ENCODE measurements at regions not wholly inside any gene's neighbourhood (a gene's known extent, or its start where the extent isn't known, plus 50 kb on each side); places are given as distances from the start of the nearest gene placed in this dataset.

DNA sequence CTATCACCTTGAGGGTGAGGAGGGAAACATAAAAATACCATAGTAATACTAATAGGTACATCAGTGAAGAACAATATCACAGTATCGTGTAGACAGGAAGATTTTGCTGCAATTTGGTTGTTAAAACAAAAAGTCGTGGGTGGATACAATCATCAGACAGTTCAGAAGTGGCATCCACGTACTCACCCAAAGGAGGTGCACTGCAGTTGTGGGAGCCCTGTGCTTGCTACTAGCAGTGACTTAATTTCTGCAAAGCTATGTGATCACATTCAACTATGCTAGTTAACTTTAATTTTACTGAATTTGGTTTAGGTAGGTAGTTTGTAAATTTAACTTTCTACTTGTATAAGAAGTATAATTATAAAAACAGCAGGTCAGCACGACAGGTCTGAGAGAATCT lies 188.2 kb upstream of the SGK1 start:
- no peak overlapping the region for H3K4me3 ChIP-seq (ENCODE audit: low read length)

GRCh38 chr6:134503585-134504281 lies 185.8 kb upstream of the SGK1 start:
- DNase-seq (ENCODE audit: low read depth, low spot score): no peak
- H3K4me3 ChIP-seq (ENCODE audit: low read length): no peak overlapping the region

More for the DNA sequence above, 188.2 kb upstream of the SGK1 start:
- no peak for DNase-seq (ENCODE audit: low read depth, low spot score)

DNA sequence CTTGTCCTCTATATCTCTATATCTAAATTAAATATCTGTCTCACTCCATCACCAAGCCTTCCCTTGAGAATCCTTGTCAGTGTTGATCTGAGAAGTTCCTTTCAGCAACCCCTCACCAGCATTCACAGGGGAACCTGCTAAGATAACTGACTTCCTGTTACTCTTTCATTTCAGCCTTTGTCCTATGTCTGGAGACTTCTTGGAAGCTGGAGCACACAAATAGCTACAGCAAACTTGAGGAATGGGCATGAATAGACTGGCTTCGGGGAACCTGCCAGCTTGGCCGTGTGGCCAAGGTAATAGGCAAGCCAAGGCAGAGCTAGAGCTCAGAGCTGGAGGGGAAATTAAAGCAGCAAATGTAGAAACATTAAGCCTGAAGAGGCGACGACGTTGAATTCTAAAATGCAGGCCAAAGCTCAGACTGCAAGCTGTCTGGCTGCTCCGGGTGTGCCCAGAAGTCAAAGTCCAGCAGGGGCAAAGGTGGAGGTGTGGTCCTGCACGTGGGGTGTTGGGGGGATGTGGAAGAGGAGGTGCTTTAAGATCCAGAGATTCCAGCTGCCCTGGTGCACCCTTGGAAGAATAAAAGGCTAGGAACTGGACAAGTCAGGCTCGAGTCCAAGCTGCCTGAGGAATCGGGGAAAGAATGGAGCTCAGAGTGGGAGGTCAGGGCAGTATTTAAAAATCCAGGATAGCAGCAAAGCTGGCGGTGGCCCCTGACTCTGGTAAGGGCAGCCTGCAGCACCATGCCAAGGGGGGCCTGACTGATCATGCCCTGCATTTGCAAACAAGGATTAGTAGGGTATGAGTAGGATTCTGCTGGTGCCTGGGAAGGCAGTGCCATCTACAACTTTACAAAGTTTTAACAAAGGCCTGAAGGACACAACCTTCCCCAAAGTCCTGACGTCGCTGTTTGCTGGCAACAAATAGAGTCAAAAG lies 185.0 kb upstream of the SGK1 start:
- no peak overlapping the region for H3K4me3 ChIP-seq (ENCODE audit: low read length)

DNA sequence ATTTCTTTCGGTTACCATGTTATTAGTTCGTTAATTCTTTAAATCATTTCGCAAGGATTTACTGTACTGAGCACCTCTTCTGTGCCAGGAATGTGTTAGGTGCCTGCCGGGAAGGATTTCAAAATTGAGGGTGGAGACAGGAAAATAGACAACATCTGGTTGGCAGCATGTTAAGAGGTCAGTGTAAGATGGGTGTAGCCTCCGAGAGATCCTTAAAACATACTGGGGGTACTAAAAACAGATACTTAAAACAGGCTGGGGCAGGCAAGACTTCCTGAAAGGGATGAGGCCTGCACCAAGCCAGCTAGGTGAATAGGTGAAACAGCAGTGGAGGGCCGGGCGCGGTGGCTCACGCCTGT lies 178.0 kb upstream of the SGK1 start:
- no peak for DNase-seq (ENCODE audit: low read depth, low spot score)
- H3K4me3 ChIP-seq (ENCODE audit: low read length): no peak overlapping the region

More for the DNA sequence above, 185.0 kb upstream of the SGK1 start:
- no peak for DNase-seq (ENCODE audit: low read depth, low spot score)

DNA sequence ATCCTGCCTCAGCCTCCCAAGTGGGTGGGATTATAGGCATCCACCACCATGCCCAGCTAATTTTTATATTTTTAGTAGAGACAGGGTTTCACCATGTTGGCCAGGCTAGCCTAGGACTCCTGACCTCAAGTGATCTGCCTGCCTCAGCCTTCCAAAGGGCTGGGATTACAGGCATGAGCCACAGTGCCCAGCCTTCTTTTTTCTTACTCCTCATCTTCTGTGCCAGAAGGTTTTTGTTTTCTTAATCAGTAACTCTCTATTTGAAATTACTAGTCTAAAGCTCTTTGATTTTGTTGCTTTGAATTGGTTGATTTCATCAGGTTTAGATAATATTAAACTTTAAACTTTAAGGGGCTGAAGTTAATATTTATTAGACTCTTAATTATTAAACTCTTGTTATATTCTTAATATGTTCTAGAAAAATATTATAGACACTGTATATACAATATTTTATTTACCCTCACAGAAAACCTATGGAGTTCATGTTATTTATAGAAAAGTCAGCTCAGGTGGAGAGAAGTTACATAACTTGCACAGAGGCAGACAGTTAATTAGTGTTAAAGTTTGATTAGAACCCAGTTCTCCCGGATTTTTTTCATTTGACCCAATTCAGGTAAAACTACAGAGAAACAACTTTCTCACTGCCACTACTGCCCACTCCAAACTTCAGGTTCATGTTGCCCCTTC lies 177.4 kb upstream of the SGK1 start:
- no peak overlapping the region for H3K4me3 ChIP-seq (ENCODE audit: low read length)
- DNase-seq (ENCODE audit: low read depth, low spot score): no peak

DNA sequence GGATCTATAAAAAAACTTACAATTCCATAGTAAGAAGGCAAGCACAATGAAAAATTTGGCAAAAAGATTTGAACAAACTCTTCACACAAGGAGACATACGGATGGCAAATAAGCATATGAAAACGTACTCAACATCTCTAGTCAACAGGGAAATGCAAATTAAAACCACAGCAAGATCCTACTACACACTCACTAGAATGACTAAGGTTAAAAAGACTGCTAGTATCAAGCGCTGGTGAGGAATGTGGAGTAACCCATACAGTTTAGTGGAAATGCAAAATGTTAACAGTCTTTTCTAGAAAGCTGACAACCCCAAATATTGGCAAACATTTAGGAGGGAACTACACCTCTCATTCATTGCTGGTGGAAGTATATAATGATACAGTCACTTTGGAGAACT lies 175.9 kb upstream of the SGK1 start:
- DNase-seq (ENCODE audit: low read depth, low spot score): no peak
- no peak overlapping the region for H3K4me3 ChIP-seq (ENCODE audit: low read length)

- no peak for DNase-seq (ENCODE audit: low read depth, low spot score)
- H3K4me3 ChIP-seq (ENCODE audit: low read length): no peak overlapping the region
Observed at GRCh38 chr6:134491477-134491876, 173.6 kb upstream of the SGK1 start.

DNA sequence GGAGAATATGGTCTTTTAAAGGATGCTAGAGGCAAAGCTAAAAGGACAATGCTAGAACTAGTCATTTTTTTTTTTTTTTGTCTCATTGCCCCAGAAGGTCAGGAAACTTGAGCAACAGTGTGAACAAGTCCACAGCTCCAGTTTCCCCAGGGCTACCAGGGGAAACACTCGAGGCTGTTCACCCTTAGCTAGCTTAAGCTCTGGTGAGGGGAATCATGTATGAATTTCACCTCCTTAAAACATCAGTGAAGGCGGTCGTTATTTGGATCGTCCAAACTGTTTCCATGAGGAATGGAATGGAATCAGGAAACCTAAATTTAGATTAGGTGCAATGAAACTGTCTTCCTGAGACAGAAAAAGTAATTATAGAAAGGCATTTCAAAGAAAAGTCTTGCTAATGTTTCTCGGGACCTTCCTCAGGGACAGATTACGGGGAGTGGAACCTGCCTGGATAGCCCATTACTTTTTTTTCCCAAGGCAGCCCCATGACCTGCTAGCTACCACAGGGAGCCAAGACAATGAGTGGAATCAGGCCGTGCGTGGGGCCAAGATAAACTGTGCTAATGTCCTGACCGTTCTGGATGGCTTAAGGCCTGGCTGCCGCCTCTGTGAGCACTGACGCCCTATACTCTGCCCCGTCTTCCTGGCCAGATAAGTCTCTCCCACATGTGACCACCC lies 164.8 kb upstream of the SGK1 start:
- no peak for DNase-seq (ENCODE audit: low read depth, low spot score)
- no peak overlapping the region for H3K4me3 ChIP-seq (ENCODE audit: low read length)

GRCh38 chr6:134481966-134482365 lies 164.1 kb upstream of the SGK1 start:
- DNase-seq (ENCODE audit: low read depth, low spot score): no peak
- no peak overlapping the region for H3K4me3 ChIP-seq (ENCODE audit: low read length)

GRCh38 chr6:134480593-134480992 lies 162.7 kb upstream of the SGK1 start:
- no peak overlapping the region for H3K4me3 ChIP-seq (ENCODE audit: low read length)
- DNase-seq (ENCODE audit: low read depth, low spot score): no peak

- DNase-seq (ENCODE audit: low read depth, low spot score): no peak
- no peak overlapping the region for H3K4me3 ChIP-seq (ENCODE audit: low read length)
Observed at GRCh38 chr6:134478764-134479399, 161.0 kb upstream of the SGK1 start.

- no peak overlapping the region for H3K4me3 ChIP-seq (ENCODE audit: low read length)
- no peak for DNase-seq (ENCODE audit: low read depth, low spot score)
Observed at GRCh38 chr6:134477991-134478635, 160.2 kb upstream of the SGK1 start.

GRCh38 chr6:134474955-134475354 lies 157.0 kb upstream of the SGK1 start:
- no peak for DNase-seq (ENCODE audit: low read depth, low spot score)
- H3K4me3 ChIP-seq (ENCODE audit: low read length): no peak overlapping the region

- DNase-seq (ENCODE audit: low read depth, low spot score): no peak
- no peak overlapping the region for H3K4me3 ChIP-seq (ENCODE audit: low read length)
Observed at GRCh38 chr6:134472661-134473060, 154.7 kb upstream of the SGK1 start.

DNA sequence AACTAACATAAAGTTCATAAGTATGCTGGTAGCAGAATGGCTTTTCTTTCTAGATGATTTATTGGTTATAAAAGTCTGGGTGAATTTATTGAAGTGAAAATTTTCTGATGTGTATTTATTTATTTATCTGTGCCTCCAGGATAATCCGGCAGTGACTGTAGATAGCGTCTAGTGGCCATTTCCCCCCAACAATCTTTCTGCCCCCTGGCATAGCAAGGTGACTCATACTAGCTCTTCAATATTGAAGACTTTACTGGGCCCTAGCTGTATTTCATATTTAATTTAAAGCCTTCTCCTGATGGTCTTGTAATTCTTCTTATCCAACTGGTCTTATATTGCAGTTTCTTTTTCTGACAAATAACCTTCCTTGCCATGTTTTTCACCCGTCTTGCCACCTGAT lies 154.1 kb upstream of the SGK1 start:
- DNase-seq (ENCODE audit: low read depth, low spot score): no peak
- no peak overlapping the region for H3K4me3 ChIP-seq (ENCODE audit: low read length)

DNA sequence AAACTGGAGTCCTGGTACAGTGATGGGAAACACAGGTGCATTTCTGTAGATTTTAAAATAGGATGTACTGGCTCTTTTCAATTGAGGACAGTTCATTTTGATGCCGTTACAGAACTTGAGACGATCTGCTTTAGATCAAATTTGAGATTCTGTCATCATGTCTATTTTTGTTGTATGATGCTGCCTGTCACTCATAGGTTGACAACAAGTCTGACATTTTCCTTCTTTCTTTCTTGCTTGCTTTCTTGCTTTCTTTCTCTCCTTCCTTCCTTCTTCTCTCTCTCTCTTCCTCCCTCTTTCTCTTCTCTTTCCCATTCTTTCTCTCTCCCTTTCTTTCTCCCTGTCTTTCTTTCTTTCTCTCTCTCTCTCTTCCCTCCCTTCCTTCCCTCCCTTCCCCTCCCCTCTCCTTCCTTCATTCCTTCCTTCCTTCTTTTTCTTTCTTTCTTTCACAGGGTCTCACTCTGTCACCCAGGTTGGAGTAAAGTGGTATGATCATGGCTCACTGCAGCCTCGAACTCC lies 152.6 kb upstream of the SGK1 start:
- DNase-seq (ENCODE audit: low read depth, low spot score): no peak
- no peak overlapping the region for H3K4me3 ChIP-seq (ENCODE audit: low read length)

DNA sequence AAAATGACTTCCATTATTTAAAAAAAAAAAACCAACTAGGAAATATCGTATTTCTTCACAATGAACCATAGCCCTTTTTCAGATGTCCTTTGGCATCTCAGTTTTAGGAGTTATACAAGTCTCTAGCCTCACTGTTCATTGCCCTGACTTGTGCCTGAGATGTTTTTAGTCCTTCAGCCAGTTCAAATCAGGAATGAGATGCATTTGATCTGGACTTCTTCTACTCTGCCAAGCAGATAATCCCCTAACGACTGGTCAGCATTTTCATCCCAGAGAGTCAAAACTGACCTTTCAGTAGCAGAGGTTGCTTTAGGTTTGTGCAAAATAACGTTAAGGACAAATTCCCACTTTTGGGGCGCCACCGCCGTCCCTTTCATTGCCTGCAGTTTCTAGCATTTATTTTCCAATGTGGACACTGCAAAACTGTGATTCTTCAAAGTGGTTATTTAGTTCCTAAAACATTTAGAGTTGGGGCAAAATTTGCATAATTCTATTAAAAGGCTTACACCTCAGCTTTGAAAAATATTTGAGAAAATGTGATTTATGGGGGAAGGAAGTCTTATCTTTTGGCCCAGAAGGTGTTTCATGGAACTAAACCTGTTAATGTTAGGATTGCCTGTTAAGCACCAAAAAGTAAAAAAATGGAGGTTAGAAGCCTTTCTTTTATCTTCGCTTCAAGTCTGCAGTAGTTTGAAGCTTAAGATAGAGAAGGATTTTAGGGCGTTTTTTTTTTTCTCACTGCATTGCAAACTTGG lies 152.0 kb upstream of the SGK1 start:
- DNase-seq (ENCODE audit: low read depth, low spot score): no peak
- H3K4me3 ChIP-seq (ENCODE audit: low read length): no peak overlapping the region

DNA sequence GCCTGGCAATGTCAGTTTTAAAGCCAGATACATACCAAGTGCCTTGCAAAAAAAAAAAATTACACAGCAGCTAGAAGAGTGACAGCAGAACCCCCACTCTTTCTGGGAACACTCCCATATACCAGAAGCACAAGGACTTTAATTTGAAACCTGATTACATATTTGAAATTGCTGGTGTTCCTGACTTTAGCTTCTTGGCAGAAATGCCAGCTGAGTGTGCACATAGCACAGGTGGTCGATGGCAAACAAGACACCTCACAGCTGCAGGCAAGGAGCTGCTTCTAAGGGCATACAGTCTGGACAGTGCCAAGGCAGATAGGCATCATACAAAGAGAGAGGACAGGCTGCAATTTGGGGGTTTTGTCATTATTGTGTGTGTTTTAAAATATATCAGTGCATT lies 150.7 kb upstream of the SGK1 start:
- no peak for DNase-seq (ENCODE audit: low read depth, low spot score)

More for the DNA sequence above, 150.7 kb upstream of the SGK1 start:
- no peak overlapping the region for H3K4me3 ChIP-seq (ENCODE audit: low read length)

All from Jurkat, Clone E6-1 (cell line).